Kidney (tissue), 13 donors: ENCODE measurements at regions not wholly inside any gene's neighbourhood (a gene's known extent, or its start where the extent isn't known, plus 50 kb on each side); places are given as distances from the start of the nearest gene placed in this dataset.

Source experiments
- DNase-seq, 5 donors: peaks; one replicate each; pipeline ENCODE4 v3.0.0-alpha.2; 2013 to 2020
- FAIRE-seq: peaks from 2 replicates; lab custom pipeline; 2012; peaks lifted over from hg19 to GRCh38; lab: Jason Lieb, UNC
- H3K27ac ChIP-seq, 2 donors: one replicate each; pipeline ENCODE4 v1.7.0; 2013; ENCODE audit warnings: low read depth in 2 of 2, low read length in 2 of 2, inconsistent platforms in 1 of 2
- H3K27me3 ChIP-seq: one replicate; pipeline ENCODE4 v1.7.1; 2013; ENCODE audit warnings: low read length, inconsistent platforms; ENCODE audit not compliant: control insufficient read depth, insufficient read depth
- H3K36me3 ChIP-seq, 3 donors: one replicate each; pipeline versions ENCODE4 v1.7.0 to v1.7.1; 2013; ENCODE audit warnings: low read length in 3 of 3, control low read depth in 1 of 3, inconsistent platforms in 1 of 3; ENCODE audit not compliant: insufficient read depth in 3 of 3, control insufficient read depth in 2 of 3
- H3K4me1 ChIP-seq, 3 donors: one replicate each; pipeline versions ENCODE4 v1.7.0 to v1.7.1; 2013; ENCODE audit warnings: low read length in 3 of 3, inconsistent platforms in 1 of 3, low read depth in 1 of 3; ENCODE audit not compliant: control insufficient read depth in 2 of 3, insufficient read depth in 2 of 3
- H3K4me3 ChIP-seq, 3 donors: one replicate each; pipeline versions ENCODE4 v1.7.0 to v1.8.1; 2013; ENCODE audit warnings: low read length in 3 of 3, control low read depth in 1 of 3, inconsistent platforms in 1 of 3
- H3K9ac ChIP-seq, 3 donors: one replicate each; pipeline versions ENCODE4 v1.7.0 to v1.7.1; 2013; ENCODE audit warnings: low read length in 3 of 3, control low read depth in 1 of 3, inconsistent platforms in 1 of 3
- H3K9me3 ChIP-seq, 3 donors: one replicate each; pipeline versions ENCODE4 v1.7.0 to v1.7.1; 2013; ENCODE audit warnings: low read length in 3 of 3, control low read depth in 1 of 3, inconsistent platforms in 1 of 3; ENCODE audit not compliant: control insufficient read depth in 2 of 3, insufficient read depth in 1 of 3
- CTCF ChIP-seq: IDR thresholded peaks from 3 replicates; pipeline ENCODE4 v1.5.1; 2012; ENCODE audit warnings: mild to moderate bottlenecking, moderate library complexity, borderline replicate concordance; ENCODE audit not compliant: insufficient read depth; ENCODE audit errors: extremely low read depth
- intact Hi-C: fragments of 100-400 bp; cut with DNase I; formaldehyde crosslinking; loops from one replicate; pipeline ENCODE4 v1.11.1; 2022
- donor health status: control.
- donor health status: control.
- donor health status: control.
- donor health status: control.
- donor health status: control.
- donor health status: DM: yes; HTN: yes; CAD: no.
- donor health status: Normal renal cell carcinoma (clear cell type).

- TF ChIP-seq CTCF, result no peak
- Histone ChIP-seq H3K27me3 (no peaks in the 10 kb centered on the region), H3K27ac (no peak overlapping the region), H3K4me3 (no peak overlapping the region), H3K36me3 (no peaks in the 10 kb centered on the region), H3K9me3 (no peaks in the 10 kb centered on the region), H3K4me1 (no peaks in the 10 kb centered on the region), H3K9ac (no peak overlapping the region)
- DNase-seq (no peak), FAIRE-seq (no peak)
- intact Hi-C loops, result no loop called here
These were observed 2047.7 kb downstream of the NCAM2 start for GRCh38 chr21:23045955-23046354.

- peak; percentile 37 for FAIRE-seq
- no peak for TF ChIP-seq CTCF
- Histone ChIP-seq H3K9ac (no peak overlapping the region), H3K9me3 (no peaks in the 10 kb centered on the region), H3K36me3 (no peaks in the 10 kb centered on the region), H3K27ac (no peak overlapping the region), H3K4me1 (no peaks in the 10 kb centered on the region), H3K27me3 (no peaks in the 10 kb centered on the region), H3K4me3 (no peak overlapping the region)
- DNase-seq, result no peak
- intact Hi-C loops, result no loop called here
These were observed 2069.5 kb downstream of the NCAM2 start for GRCh38 chr21:23067672-23068071.

- Histone ChIP-seq H3K4me1 (no peaks in the 10 kb centered on the region), H3K27me3 (no peaks in the 10 kb centered on the region), H3K36me3 (no peaks in the 10 kb centered on the region), H3K9ac (no peak overlapping the region), H3K27ac (no peak overlapping the region), H3K4me3 (no peak overlapping the region), H3K9me3 (no peaks in the 10 kb centered on the region)
- DNase-seq (no peak), FAIRE-seq (no peak)
- TF ChIP-seq CTCF, result no peak
- intact Hi-C loops, result no loop called here
These were observed 2085.0 kb downstream of the NCAM2 start for GRCh38 chr21:23083242-23083641.

GRCh38 chr21:23093259-23093658 is 2095.1 kb downstream of the NCAM2 start:
- no peak for FAIRE-seq

More at GRCh38 chr21:23093259-23093658, 2095.1 kb downstream of the NCAM2 start:
- no peak overlapping the region for H3K4me3 ChIP-seq
- no peak for DNase-seq
- no peak overlapping the region for H3K9ac ChIP-seq
- intact Hi-C loops, result no loop called here
- H3K27me3 ChIP-seq, result no peaks in the 10 kb centered on the region
- no peaks in the 10 kb centered on the region for H3K9me3 ChIP-seq
- TF ChIP-seq CTCF, result no peak
- no peaks in the 10 kb centered on the region for H3K4me1 ChIP-seq
- no peaks in the 10 kb centered on the region for H3K36me3 ChIP-seq
- H3K27ac ChIP-seq, result no peak overlapping the region
